ENCODE measurements at regions not wholly inside any gene's neighbourhood (a gene's known extent, or its start where the extent isn't known, plus 50 kb on each side); places are given as distances from the start of the nearest gene placed in this dataset.
A peak's percentile ranks its signal among the peaks of the same experiment; 100 is the strongest.

DNA sequence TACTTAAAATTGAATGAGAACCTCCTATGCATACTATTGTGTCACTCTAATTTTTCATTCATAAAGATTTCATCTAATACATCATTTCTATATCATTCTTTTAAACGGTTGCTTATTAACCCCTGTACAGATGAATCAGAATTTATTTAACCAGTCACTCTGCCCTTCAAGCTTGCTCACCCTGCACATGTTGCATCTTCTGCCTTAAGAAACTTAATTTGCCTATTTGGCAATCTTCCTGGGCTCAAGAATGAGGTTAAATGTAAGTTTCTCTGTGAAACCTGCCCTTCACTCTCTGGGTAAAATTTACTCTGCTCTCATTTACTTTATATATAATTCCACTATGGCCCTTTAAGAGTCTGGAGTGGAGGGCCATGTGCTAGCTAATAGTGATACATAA is 434.7 kb upstream of the ZNF608 start:
- H3K9me3 Mint-ChIP-seq = peaks cover 10% of the 10 kb centered on the region
- H3K27me3 Mint-ChIP-seq (ENCODE audit: low read depth) = no peaks in the 10 kb centered on the region
- no peak for DNase-seq (ENCODE audit: low read depth, low spot score)
- no peak overlapping the region for H3K27ac Mint-ChIP-seq (ENCODE audit: unreplicated experiment)
- H3K4me3 Mint-ChIP-seq = no peak overlapping the region
- TF ChIP-seq, protein P1, sequence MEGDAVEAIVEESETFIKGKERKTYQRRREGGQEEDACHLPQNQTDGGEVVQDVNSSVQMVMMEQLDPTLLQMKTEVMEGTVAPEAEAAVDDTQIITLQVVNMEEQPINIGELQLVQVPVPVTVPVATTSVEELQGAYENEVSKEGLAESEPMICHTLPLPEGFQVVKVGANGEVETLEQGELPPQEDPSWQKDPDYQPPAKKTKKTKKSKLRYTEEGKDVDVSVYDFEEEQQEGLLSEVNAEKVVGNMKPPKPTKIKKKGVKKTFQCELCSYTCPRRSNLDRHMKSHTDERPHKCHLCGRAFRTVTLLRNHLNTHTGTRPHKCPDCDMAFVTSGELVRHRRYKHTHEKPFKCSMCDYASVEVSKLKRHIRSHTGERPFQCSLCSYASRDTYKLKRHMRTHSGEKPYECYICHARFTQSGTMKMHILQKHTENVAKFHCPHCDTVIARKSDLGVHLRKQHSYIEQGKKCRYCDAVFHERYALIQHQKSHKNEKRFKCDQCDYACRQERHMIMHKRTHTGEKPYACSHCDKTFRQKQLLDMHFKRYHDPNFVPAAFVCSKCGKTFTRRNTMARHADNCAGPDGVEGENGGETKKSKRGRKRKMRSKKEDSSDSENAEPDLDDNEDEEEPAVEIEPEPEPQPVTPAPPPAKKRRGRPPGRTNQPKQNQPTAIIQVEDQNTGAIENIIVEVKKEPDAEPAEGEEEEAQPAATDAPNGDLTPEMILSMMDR (conservative IDR thresholded peaks at IDR 0.05) = no peak
- no peaks in the 10 kb centered on the region for H3K36me3 Mint-ChIP-seq (ENCODE audit: low read depth)
- no peaks in the 10 kb centered on the region for H3K4me1 Mint-ChIP-seq

- Mint-ChIP-seq H3K4me1 (peaks cover 1% of the 10 kb centered on the region), H3K27ac (ENCODE audit: unreplicated experiment) (no peak overlapping the region), H3K9me3 (peaks cover 8% of the 10 kb centered on the region), H3K27me3 (ENCODE audit: low read depth) (no peaks in the 10 kb centered on the region), H3K36me3 (ENCODE audit: low read depth) (no peaks in the 10 kb centered on the region), H3K4me3 (no peak overlapping the region)
- no peak for DNase-seq (ENCODE audit: low read depth, low spot score)
- TF ChIP-seq, protein P1 (conservative IDR thresholded peaks at IDR 0.05) = no peak
Observed at GRCh38 chr5:125181955-125182354, 435.5 kb upstream of the ZNF608 start.

DNA sequence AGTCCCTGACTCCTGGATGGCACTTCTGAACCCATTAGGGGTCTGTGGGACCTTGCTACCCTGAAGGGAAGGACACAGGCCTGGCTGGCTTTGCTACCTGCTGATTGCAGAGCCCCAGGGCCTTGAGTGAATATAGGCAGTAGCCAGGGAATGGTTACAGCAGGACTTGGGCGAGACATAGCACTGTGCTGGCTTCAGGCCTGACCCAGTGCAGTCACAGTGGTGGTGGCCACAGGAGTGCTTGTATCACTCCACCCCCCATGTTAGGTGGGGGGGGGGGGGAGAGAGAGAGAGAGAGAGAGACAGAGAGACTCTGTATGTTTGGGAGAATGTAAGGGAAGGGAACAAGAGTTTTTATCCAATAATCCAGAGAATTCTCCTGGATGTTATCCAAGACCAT is 439.3 kb upstream of the ZNF608 start:
- no peak for DNase-seq (ENCODE audit: low read depth, low spot score)
- H3K9me3 Mint-ChIP-seq = no peaks in the 10 kb centered on the region
- peaks cover 36% of the 10 kb centered on the region for H3K4me1 Mint-ChIP-seq
- peak overlapping the region; percentile 44 for H3K27ac Mint-ChIP-seq (ENCODE audit: unreplicated experiment)
- TF ChIP-seq, protein P1 (conservative IDR thresholded peaks at IDR 0.05) = no peak
- H3K4me3 Mint-ChIP-seq = no peak overlapping the region
- no peaks in the 10 kb centered on the region for H3K27me3 Mint-ChIP-seq (ENCODE audit: low read depth)
- no peaks in the 10 kb centered on the region for H3K36me3 Mint-ChIP-seq (ENCODE audit: low read depth)

GRCh38 chr5:125186911-125187375 is 440.5 kb upstream of the ZNF608 start:
- DNase-seq (ENCODE audit: low read depth, low spot score) = no peak
- Mint-ChIP-seq H3K4me1 (peaks cover 47% of the 10 kb centered on the region), H3K36me3 (ENCODE audit: low read depth) (no peaks in the 10 kb centered on the region), H3K4me3 (no peak overlapping the region), H3K27ac (ENCODE audit: unreplicated experiment) (no peak overlapping the region), H3K9me3 (no peaks in the 10 kb centered on the region), H3K27me3 (ENCODE audit: low read depth) (no peaks in the 10 kb centered on the region)
- TF ChIP-seq, protein P1 (conservative IDR thresholded peaks at IDR 0.05) = no peak

GRCh38 chr5:125189531-125189941 is 443.1 kb upstream of the ZNF608 start:
- no peaks in the 10 kb centered on the region for H3K9me3 Mint-ChIP-seq
- peaks cover 48% of the 10 kb centered on the region for H3K4me1 Mint-ChIP-seq
- H3K4me3 Mint-ChIP-seq = no peak overlapping the region

More at GRCh38 chr5:125189531-125189941, 443.1 kb upstream of the ZNF608 start:
- H3K27me3 Mint-ChIP-seq (ENCODE audit: low read depth) = no peaks in the 10 kb centered on the region
- TF ChIP-seq, protein P1 (conservative IDR thresholded peaks at IDR 0.05) = no peak
- no peak for DNase-seq (ENCODE audit: low read depth, low spot score)
- no peak overlapping the region for H3K27ac Mint-ChIP-seq (ENCODE audit: unreplicated experiment)
- no peaks in the 10 kb centered on the region for H3K36me3 Mint-ChIP-seq (ENCODE audit: low read depth)

Data from neural crest cell (in vitro differentiated cells).